NB4 (cell line): ENCODE measurements at regions not wholly inside any gene's neighbourhood (a gene's known extent, or its start where the extent isn't known, plus 50 kb on each side); places are given as distances from the start of the nearest gene placed in this dataset.

Source experiments
- DNase-seq: peaks from one replicate; pipeline ENCODE4 v3.0.0; 2010; ENCODE audit warnings: low read depth
- H3K4me3 ChIP-seq: one replicate; pipeline ENCODE4 v1.5.1; 2011; ENCODE audit warnings: mild to moderate bottlenecking, low read depth, low read length, moderate library complexity
- MYC ChIP-seq: IDR thresholded peaks from 2 replicates; pipeline ENCODE4 v1.6.1; 2011; ENCODE audit warnings: low read depth, low read length
- POLR2A ChIP-seq: IDR thresholded peaks from 2 replicates; pipeline ENCODE4 v1.6.1; 2011; ENCODE audit warnings: mild to moderate bottlenecking; ENCODE audit not compliant: insufficient read length; ENCODE audit errors: extremely low read depth
- TF ChIP-seq, protein P1 (sequence below): IDR thresholded peaks from 2 replicates; pipeline ENCODE4 v1.6.1; 2011; ENCODE audit warnings: low read depth, low read length
- TF ChIP-seq, protein P2 (sequence below): IDR thresholded peaks from one replicate; pipeline ENCODE4 v1.5.1; 2012; ENCODE audit warnings: low read depth, low read length

DNA sequence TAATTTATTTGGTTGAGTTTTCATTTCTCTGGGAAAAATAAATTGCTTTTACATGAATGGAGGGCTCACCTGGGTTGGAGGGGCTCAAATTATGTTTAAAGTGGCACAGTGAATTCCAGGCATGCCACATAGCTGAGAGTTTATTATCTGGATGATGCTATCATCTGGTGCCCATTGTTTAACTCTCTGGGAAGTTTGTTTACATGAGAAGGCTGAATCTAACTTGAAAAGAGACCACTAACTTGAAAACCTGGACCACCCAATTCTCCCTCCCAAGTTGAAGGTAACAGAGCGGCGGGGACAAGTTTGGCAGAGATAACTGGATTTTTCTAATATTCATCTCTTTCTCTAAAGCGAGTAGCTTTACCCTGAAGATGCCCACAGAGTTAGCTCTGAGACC is 321.5 kb upstream of the GHITM start:
- TF ChIP-seq POLR2A = no peak
- no peak overlapping the region for H3K4me3 ChIP-seq
- DNase-seq = no peak

DNA sequence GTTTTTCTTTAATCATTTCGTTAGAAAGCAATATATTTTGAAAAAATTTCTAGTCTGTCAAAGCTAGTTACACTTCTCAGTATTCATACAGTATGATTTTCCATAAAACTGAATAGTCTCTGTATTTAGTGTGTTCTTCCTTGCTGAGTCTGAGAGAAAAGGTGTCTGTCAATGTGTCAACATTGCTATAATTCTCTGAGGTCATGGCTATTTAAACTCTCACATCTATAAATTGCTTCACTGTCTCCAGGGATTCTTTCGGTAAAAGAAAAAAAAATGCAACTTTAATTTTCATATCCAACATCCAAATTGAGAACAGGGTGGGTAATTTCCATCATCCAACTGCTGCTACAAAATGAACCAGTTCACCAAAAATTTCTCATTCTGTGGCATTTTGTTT is 319.7 kb upstream of the GHITM start:
- DNase-seq = no peak
- H3K4me3 ChIP-seq = no peak overlapping the region
- no peak for TF ChIP-seq POLR2A
- TF ChIP-seq, protein P1, sequence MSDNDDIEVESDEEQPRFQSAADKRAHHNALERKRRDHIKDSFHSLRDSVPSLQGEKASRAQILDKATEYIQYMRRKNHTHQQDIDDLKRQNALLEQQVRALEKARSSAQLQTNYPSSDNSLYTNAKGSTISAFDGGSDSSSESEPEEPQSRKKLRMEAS = no peak
- no peak for TF ChIP-seq MYC
- TF ChIP-seq, protein P2, sequence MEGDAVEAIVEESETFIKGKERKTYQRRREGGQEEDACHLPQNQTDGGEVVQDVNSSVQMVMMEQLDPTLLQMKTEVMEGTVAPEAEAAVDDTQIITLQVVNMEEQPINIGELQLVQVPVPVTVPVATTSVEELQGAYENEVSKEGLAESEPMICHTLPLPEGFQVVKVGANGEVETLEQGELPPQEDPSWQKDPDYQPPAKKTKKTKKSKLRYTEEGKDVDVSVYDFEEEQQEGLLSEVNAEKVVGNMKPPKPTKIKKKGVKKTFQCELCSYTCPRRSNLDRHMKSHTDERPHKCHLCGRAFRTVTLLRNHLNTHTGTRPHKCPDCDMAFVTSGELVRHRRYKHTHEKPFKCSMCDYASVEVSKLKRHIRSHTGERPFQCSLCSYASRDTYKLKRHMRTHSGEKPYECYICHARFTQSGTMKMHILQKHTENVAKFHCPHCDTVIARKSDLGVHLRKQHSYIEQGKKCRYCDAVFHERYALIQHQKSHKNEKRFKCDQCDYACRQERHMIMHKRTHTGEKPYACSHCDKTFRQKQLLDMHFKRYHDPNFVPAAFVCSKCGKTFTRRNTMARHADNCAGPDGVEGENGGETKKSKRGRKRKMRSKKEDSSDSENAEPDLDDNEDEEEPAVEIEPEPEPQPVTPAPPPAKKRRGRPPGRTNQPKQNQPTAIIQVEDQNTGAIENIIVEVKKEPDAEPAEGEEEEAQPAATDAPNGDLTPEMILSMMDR = no peak

DNA sequence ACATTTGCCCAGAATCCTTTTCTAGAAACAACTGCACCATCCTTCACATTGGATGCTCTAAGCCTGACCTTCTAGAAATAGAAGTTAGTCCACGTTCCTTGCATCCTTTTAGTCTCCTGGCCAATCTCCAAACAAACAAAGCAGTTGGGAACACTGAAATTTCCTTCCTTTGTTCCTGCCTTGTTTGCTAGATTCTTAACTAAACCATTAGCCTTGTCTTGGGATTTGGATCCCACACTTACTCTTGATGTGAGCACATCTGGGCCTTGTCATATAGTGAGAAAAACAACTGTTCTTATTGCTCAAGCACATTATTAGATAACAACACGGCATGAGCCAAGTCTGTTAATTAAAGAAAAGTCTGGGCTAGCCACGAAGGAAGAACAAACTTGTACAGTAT is 319.3 kb upstream of the GHITM start:
- DNase-seq = no peak
- TF ChIP-seq, protein P1 = no peak
- no peak for TF ChIP-seq MYC
- no peak for TF ChIP-seq POLR2A
- TF ChIP-seq, protein P2 = no peak
- no peak overlapping the region for H3K4me3 ChIP-seq

DNA sequence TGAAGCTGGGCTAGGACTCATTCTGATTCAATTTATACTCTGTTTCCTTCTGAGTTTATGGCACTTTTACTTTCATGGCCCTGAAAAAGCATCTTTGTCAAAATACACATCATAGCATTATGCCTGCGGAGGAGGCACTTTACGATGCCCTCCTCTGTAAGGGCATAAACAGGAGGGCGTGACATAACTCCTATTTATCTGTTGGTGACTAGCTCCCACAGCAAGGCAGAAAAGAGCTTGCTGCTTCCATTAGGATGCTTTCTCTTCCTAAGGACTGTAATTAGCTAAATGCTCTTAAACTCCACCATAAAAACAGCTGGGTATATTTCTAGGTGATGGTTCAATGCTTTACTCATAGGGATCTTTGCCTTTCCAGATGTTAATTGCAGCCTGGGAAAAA is 315.2 kb upstream of the GHITM start:
- no peak for DNase-seq
- TF ChIP-seq POLR2A = no peak
- TF ChIP-seq, protein P1 = no peak
- no peak for TF ChIP-seq MYC
- TF ChIP-seq, protein P2 = no peak
- no peak overlapping the region for H3K4me3 ChIP-seq

DNA sequence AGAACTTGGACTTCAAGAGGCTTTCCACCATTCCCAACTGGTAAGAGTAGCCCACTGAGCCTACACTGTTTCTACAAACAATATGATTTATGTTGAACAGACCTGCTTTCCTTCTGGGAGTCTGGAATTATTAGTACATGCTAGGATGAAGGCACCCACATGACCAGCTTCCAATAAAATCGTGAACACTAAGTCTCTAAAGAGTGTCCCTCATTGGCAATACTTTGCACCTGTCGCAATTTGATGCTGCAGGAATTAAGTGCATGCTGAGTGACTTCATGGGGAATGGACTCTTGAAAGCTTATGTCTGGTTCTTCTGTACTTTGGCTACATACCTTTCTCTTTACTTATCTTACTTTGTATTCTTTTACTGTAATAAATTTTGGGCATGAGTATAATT is 305.2 kb upstream of the GHITM start:
- no peak for DNase-seq
- TF ChIP-seq, protein P2 = no peak
- TF ChIP-seq POLR2A (no peak), MYC (no peak)
- TF ChIP-seq, protein P1 = no peak
- no peak overlapping the region for H3K4me3 ChIP-seq

DNA sequence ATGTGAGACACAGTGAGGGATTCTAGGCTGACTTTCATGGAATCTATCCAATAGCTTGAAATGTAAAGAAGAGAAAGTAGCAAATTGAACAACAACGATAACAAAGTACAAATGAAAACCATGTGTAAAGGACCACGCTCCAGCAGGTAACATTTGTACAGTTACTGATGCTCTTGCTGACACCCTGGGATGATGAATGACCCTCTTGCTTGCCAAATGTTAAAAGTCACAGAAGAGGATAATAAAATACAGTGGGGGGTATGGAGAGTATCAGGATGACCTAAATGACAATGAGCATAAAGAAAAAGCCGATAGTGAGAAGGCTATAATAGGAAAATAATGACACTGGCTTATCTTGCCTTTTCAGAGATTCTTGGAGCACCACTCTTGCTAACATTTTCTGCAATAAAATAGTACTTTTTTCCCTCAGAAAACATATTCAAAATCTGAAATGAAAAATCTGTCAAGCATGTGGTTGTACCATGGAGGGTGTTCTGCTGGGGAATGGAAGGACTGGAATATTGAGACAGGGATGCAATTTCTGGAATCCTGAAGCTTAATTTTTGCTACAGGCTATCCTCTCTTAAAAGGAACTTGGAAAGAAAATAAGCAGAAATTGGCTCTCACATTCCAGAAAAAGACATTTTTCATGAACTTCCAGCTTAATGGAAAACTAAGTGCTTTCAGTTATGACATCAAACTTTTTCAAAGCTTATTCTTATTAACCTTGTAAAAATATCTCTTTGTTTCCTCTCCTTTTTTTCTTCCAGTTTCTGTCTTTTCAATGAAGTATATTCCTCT is 303.2 kb upstream of the GHITM start:
- TF ChIP-seq, protein P2 = no peak
- DNase-seq = no peak
- no peak overlapping the region for H3K4me3 ChIP-seq
